ENCODE measurements at regions not wholly inside any gene's neighbourhood (a gene's known extent, or its start where the extent isn't known, plus 50 kb on each side); places are given as distances from the start of the nearest gene placed in this dataset.
"Not testable (repeated sequence)": the region's sequence is repeated elsewhere in the genome, so short reads cannot be mapped to it uniquely, and the experiment has no call there.

- TF ChIP-seq POLR2AphosphoS5 (IDR thresholded peaks at IDR 0.05; ENCODE audit: low read depth, low read length); TAF1 (IDR thresholded peaks at IDR 0.05; ENCODE audit: low read depth, low read length); POLR2A (IDR thresholded peaks at IDR 0.05; ENCODE audit: low read depth, low read length); PAX5 (IDR thresholded peaks at IDR 0.05; ENCODE audit: insufficient read depth, low read length, severe bottlenecking); SPI1 (IDR thresholded peaks at IDR 0.05; ENCODE audit: low read depth, low read length); POU2F2 (IDR thresholded peaks at IDR 0.05; ENCODE audit: low read depth, low read length): not testable (repeated sequence)
Observed at GRCh38 chrY:21659057-21659456, 124.4 kb downstream of the RBMY1A1 start.

Measured in GM12891 (cell line).